Ovary (tissue), 3 donors: ENCODE measurements at regions not wholly inside any gene's neighbourhood (a gene's known extent, or its start where the extent isn't known, plus 50 kb on each side); places are given as distances from the start of the nearest gene placed in this dataset.

ENCODE experiments used
- POLR2A ChIP-seq: fragments of 450-650 bp; IDR thresholded peaks from one replicate; pipeline ENCODE4 v1.6.1; 2017; ENCODE audit warnings: antibody characterized with exemption, mild to moderate bottlenecking, moderate library complexity
- TF ChIP-seq, protein P1 (sequence below), 3 donors: fragments of 450-650 bp in 2 of 3; fragments of 200-600 bp in 1 of 3; IDR thresholded peaks; one replicate each; pipeline versions ENCODE4 v1.5.1 to v1.8.0; 2016 to 2022; ENCODE audit warnings: antibody characterized with exemption in 3 of 3, mild to moderate bottlenecking in 1 of 3
- donor health status: DM: no; HTN: no; CAD: no.

DNA sequence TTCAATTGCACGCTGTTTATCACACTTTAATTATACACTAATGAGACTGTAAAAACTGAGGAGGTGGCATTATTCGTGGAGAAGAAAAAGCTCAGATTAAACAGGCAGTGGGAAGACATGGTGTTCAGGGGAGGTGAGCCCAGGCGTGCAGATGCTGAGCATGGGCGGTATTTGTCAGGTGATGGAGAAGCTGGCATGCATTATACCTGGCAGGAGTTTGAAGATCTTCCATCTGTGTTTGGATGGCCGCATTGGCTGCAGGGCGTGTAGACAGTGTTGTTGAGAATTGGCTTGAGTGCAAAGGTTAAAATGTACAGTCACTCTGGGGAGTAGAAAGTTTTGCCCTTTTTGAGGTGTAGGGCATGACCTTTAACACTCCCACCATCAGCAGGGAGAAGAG, 213.8 kb downstream of the ERMARD start:
- TF ChIP-seq, protein P1, sequence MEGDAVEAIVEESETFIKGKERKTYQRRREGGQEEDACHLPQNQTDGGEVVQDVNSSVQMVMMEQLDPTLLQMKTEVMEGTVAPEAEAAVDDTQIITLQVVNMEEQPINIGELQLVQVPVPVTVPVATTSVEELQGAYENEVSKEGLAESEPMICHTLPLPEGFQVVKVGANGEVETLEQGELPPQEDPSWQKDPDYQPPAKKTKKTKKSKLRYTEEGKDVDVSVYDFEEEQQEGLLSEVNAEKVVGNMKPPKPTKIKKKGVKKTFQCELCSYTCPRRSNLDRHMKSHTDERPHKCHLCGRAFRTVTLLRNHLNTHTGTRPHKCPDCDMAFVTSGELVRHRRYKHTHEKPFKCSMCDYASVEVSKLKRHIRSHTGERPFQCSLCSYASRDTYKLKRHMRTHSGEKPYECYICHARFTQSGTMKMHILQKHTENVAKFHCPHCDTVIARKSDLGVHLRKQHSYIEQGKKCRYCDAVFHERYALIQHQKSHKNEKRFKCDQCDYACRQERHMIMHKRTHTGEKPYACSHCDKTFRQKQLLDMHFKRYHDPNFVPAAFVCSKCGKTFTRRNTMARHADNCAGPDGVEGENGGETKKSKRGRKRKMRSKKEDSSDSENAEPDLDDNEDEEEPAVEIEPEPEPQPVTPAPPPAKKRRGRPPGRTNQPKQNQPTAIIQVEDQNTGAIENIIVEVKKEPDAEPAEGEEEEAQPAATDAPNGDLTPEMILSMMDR (IDR thresholded peaks at IDR 0.05): no peak
- TF ChIP-seq POLR2A: no peak
